ENCODE measurements at regions not wholly inside any gene's neighbourhood (a gene's known extent, or its start where the extent isn't known, plus 50 kb on each side); places are given as distances from the start of the nearest gene placed in this dataset.

GRCh38 chr12:13769273-13769672, 212.1 kb downstream of the GRIN2B start:
- in situ Hi-C loops (cut with MboI) = no loop called here
- ATAC-seq = no peak
- WGBS (ENCODE audit: insufficient coverage, insufficient replicate concordance, low lambda C conversion rate, missing lambda C conversion rate) = 17% methylated on average over 4 of the region's 4 CpGs
- no peak for TF ChIP-seq USF2 (IDR thresholded peaks at IDR 0.05; ENCODE audit: borderline replicate concordance, low read depth, low read length)
- TF ChIP-seq SMC3 (IDR thresholded peaks at IDR 0.05; ENCODE audit: borderline replicate concordance, low read length) = no peak
- TF ChIP-seq CREB1 (IDR thresholded peaks at IDR 0.05; ENCODE audit: low read depth) = no peak
- TF ChIP-seq PKNOX1 (IDR thresholded peaks at IDR 0.05) = no peak
- TF ChIP-seq NFXL1 (IDR thresholded peaks at IDR 0.05; ENCODE audit: borderline replicate concordance) = no peak
- no peak for TF ChIP-seq YBX1 (IDR thresholded peaks at IDR 0.05)
- TF ChIP-seq E2F4 (IDR thresholded peaks at IDR 0.05; ENCODE audit: low read depth, low read length) = no peak
- TF ChIP-seq HSF1 (IDR thresholded peaks at IDR 0.05; ENCODE audit: low read depth, low read length) = no peak
- TF ChIP-seq RCOR1 (conservative IDR thresholded peaks at IDR 0.05; ENCODE audit: low read depth, low read length) = no peak
- TF ChIP-seq EGR1 (IDR thresholded peaks at IDR 0.05; ENCODE audit: borderline replicate concordance in 1 of 2, low read depth in 2 of 2, low read length in 2 of 2) = no peak
- TF ChIP-seq ZNF687 (IDR thresholded peaks at IDR 0.05) = no peak
- TF ChIP-seq FOS (IDR thresholded peaks at IDR 0.05; ENCODE audit: borderline replicate concordance, extremely low read depth, insufficient read length) = no peak
- TF ChIP-seq RELB (IDR thresholded peaks at IDR 0.05; ENCODE audit: low read depth) = no peak
- TF ChIP-seq SIX5 (IDR thresholded peaks at IDR 0.05; ENCODE audit: low read depth, low read length, severe bottlenecking) = no peak

More at GRCh38 chr12:13769273-13769672, 212.1 kb downstream of the GRIN2B start:
- ChIA-PET CTCF (interaction anchor here (0.9 to 1.3 kb wide), 2 partner anchors 103 to 513 kb away, joined by 3 read pairs; no protein-coding TSS in a partner anchor), SMC1A (ENCODE audit: uncharacterized antibody, unreplicated experiment) (interaction anchor here (0.7 to 2.8 kb wide), 3 partner anchors 10 to 407 kb away, joined by 3 to 8 read pairs (median 4); no protein-coding TSS in a partner anchor), RAD21 (ENCODE audit: unreplicated experiment) (no interaction called here), POLR2A (no interaction called here)
- no peaks in the 10 kb centered on the region for H3K79me2 ChIP-seq (ENCODE audit: control insufficient read depth, insufficient read depth, low read length)
- no peaks in the 10 kb centered on the region for H3K4me1 ChIP-seq (ENCODE audit: control insufficient read depth, insufficient read depth, low read length)
- H3K9me3 ChIP-seq (replicated peaks; ENCODE audit: control insufficient read depth, insufficient read depth, low read length) = no peaks in the 10 kb centered on the region
- no peak overlapping the region for H2AFZ ChIP-seq (ENCODE audit: control insufficient read depth, low read depth, low read length)
- H3K9ac ChIP-seq (ENCODE audit: control insufficient read depth, insufficient read depth, low read length) = no peak overlapping the region
- BruUV-seq (replicated peaks) = no TSS peak
- no peak for FAIRE-seq
- H3K27ac ChIP-seq (ENCODE audit: control insufficient read depth, insufficient read depth) = no peak overlapping the region
- intact Hi-C loops (cut with micrococcal nuclease; ENCODE audit: unreplicated experiment) = no loop called here
- no peak overlapping the region for H3K4me3 ChIP-seq
- no peaks in the 10 kb centered on the region for H3K27me3 ChIP-seq (replicated peaks in 1 of 2; ENCODE audit: control insufficient read depth in 2 of 2, insufficient read depth in 2 of 2, low read length in 1 of 2)
- no peaks in the 10 kb centered on the region for H4K20me1 ChIP-seq (ENCODE audit: control insufficient read depth, insufficient read depth)
- no peaks in the 10 kb centered on the region for H3K36me3 ChIP-seq (ENCODE audit: control insufficient read depth in 2 of 2, insufficient read depth in 2 of 2, low read length in 1 of 2)
- no peak for DNase-seq (ENCODE audit: low read depth, low spot score)
- no peak overlapping the region for H3K4me2 ChIP-seq (ENCODE audit: control insufficient read depth, insufficient read depth)

Data from GM12878 (cell line).